ENCODE measurements at regions not wholly inside any gene's neighbourhood (a gene's known extent, or its start where the extent isn't known, plus 50 kb on each side); places are given as distances from the start of the nearest gene placed in this dataset.

DNA sequence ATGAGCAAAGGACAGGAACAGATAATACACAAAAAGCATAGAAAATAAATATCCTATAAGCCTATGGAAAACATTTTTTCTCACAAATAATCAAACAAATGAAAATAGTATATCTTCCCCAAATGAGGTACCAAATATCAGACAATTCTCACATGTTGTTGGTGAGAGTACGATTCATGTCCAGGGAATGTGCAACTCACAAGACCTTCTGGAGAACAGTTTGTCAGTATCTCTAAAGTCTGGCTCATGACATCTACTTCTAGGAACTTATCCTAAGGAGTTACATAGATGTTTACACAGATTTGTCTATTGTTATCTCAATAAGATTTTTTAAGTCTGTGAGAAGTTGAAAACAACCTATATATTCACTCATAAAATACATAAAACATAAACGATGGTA lies 80.3 kb upstream of the ARHGEF7 start:
- TF ChIP-seq, protein P1, sequence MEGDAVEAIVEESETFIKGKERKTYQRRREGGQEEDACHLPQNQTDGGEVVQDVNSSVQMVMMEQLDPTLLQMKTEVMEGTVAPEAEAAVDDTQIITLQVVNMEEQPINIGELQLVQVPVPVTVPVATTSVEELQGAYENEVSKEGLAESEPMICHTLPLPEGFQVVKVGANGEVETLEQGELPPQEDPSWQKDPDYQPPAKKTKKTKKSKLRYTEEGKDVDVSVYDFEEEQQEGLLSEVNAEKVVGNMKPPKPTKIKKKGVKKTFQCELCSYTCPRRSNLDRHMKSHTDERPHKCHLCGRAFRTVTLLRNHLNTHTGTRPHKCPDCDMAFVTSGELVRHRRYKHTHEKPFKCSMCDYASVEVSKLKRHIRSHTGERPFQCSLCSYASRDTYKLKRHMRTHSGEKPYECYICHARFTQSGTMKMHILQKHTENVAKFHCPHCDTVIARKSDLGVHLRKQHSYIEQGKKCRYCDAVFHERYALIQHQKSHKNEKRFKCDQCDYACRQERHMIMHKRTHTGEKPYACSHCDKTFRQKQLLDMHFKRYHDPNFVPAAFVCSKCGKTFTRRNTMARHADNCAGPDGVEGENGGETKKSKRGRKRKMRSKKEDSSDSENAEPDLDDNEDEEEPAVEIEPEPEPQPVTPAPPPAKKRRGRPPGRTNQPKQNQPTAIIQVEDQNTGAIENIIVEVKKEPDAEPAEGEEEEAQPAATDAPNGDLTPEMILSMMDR (conservative IDR thresholded peaks at IDR 0.05): no peak
- no peak for TF ChIP-seq ZFX (IDR thresholded peaks at IDR 0.05)

All from C4-2B (cell line).